ENCODE measurements at regions not wholly inside any gene's neighbourhood (a gene's known extent, or its start where the extent isn't known, plus 50 kb on each side); places are given as distances from the start of the nearest gene placed in this dataset.
A peak's percentile ranks its signal among the peaks of the same experiment; 100 is the strongest.

GRCh38 chrX:14125462-14125861 lies 95.8 kb upstream of the GEMIN8 start:
- H2AFZ ChIP-seq (replicated peaks), result no peak overlapping the region
- H3K4me3 ChIP-seq, result no peak overlapping the region
- TF ChIP-seq, protein P1, sequence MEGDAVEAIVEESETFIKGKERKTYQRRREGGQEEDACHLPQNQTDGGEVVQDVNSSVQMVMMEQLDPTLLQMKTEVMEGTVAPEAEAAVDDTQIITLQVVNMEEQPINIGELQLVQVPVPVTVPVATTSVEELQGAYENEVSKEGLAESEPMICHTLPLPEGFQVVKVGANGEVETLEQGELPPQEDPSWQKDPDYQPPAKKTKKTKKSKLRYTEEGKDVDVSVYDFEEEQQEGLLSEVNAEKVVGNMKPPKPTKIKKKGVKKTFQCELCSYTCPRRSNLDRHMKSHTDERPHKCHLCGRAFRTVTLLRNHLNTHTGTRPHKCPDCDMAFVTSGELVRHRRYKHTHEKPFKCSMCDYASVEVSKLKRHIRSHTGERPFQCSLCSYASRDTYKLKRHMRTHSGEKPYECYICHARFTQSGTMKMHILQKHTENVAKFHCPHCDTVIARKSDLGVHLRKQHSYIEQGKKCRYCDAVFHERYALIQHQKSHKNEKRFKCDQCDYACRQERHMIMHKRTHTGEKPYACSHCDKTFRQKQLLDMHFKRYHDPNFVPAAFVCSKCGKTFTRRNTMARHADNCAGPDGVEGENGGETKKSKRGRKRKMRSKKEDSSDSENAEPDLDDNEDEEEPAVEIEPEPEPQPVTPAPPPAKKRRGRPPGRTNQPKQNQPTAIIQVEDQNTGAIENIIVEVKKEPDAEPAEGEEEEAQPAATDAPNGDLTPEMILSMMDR (IDR thresholded peaks at IDR 0.05), result no peak
- TF ChIP-seq EZH2phosphoT487 (IDR thresholded peaks at IDR 0.05), result no peak
- no peak for TF ChIP-seq EZH2 (IDR thresholded peaks at IDR 0.05)
- no peaks in the 10 kb centered on the region for H3K4me1 ChIP-seq
- Mint-ChIP-seq H3K9me3 (no peaks in the 10 kb centered on the region), H3K27me3 (ENCODE audit: insufficient read depth, low read depth) (no peaks in the 10 kb centered on the region), H3K4me1 (no peaks in the 10 kb centered on the region), H3K36me3 (no peaks in the 10 kb centered on the region), H3K27ac (no peak overlapping the region), H3K4me3 (no peak overlapping the region)
- no peaks in the 10 kb centered on the region for H3K36me3 ChIP-seq
- H3K9ac ChIP-seq, result no peak overlapping the region
- H3K79me2 ChIP-seq (ENCODE audit: low read depth), result no peaks in the 10 kb centered on the region
- H4K20me1 ChIP-seq (ENCODE audit: low read depth), result no peaks in the 10 kb centered on the region
- DNase-seq (ENCODE audit: low spot score), result no peak
- H3K27ac ChIP-seq, result no peak overlapping the region
- no peak overlapping the region for H3K4me2 ChIP-seq
- H3K9me3 ChIP-seq (ENCODE audit: low read depth), result peaks cover 4% of the 10 kb centered on the region
- H3F3A ChIP-seq (ENCODE audit: low read depth), result no peaks in the 10 kb centered on the region
- no peaks in the 10 kb centered on the region for H3K27me3 ChIP-seq

DNA sequence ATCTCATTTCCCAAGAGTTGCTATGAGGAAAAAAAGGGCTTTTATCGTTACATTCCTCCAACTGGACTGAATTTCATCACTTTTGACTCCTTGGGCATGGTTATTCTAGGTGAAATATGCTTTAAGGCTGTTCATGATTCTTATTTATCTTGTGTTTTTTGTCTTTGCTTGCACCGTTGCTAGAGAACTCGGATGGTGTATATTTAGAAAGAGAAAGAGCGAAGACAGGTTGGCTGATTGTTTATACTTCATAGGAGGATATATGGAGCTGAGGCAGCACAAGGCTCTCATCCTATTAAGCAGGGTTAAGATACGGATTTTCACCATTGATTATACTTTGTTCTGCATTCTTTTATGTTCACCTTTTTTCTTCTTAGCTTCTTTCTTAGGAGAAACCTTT lies 94.9 kb upstream of the GEMIN8 start:
- TF ChIP-seq EZH2 (IDR thresholded peaks at IDR 0.05) (no peak), EZH2phosphoT487 (IDR thresholded peaks at IDR 0.05) (no peak)
- TF ChIP-seq, protein P1 (IDR thresholded peaks at IDR 0.05), result no peak
- Histone ChIP-seq H3K79me2 (ENCODE audit: low read depth) (no peaks in the 10 kb centered on the region), H3K4me3 (no peak overlapping the region), H3K4me1 (no peaks in the 10 kb centered on the region), H3K9me3 (ENCODE audit: low read depth) (peaks cover 4% of the 10 kb centered on the region), H4K20me1 (ENCODE audit: low read depth) (no peaks in the 10 kb centered on the region), H2AFZ (replicated peaks) (no peak overlapping the region), H3F3A (ENCODE audit: low read depth) (no peaks in the 10 kb centered on the region), H3K36me3 (no peaks in the 10 kb centered on the region), H3K9ac (no peak overlapping the region), H3K27me3 (no peaks in the 10 kb centered on the region), H3K27ac (no peak overlapping the region), H3K4me2 (no peak overlapping the region)
- Mint-ChIP-seq H3K4me1 (no peaks in the 10 kb centered on the region), H3K27me3 (ENCODE audit: insufficient read depth, low read depth) (no peaks in the 10 kb centered on the region), H3K27ac (no peak overlapping the region), H3K4me3 (no peak overlapping the region), H3K36me3 (no peaks in the 10 kb centered on the region), H3K9me3 (no peaks in the 10 kb centered on the region)
- DNase-seq (ENCODE audit: low spot score), result no peak

GRCh38 chrX:14095702-14096101 lies 66.0 kb upstream of the GEMIN8 start:
- H3K27me3 ChIP-seq, result no peaks in the 10 kb centered on the region
- H3K36me3 Mint-ChIP-seq, result no peaks in the 10 kb centered on the region
- H3K36me3 ChIP-seq, result no peaks in the 10 kb centered on the region
- no peak for TF ChIP-seq EZH2phosphoT487 (IDR thresholded peaks at IDR 0.05)
- TF ChIP-seq, protein P1 (IDR thresholded peaks at IDR 0.05), result peak; percentile 70
- no peaks in the 10 kb centered on the region for H3K4me1 ChIP-seq
- no peak overlapping the region for H2AFZ ChIP-seq (replicated peaks)
- H4K20me1 ChIP-seq (ENCODE audit: low read depth), result no peaks in the 10 kb centered on the region
- H3K79me2 ChIP-seq (ENCODE audit: low read depth), result no peaks in the 10 kb centered on the region
- no peaks in the 10 kb centered on the region for H3K27me3 Mint-ChIP-seq (ENCODE audit: insufficient read depth, low read depth)
- no peak overlapping the region for H3K4me3 Mint-ChIP-seq
- no peak overlapping the region for H3K27ac ChIP-seq
- H3K9ac ChIP-seq, result no peak overlapping the region
- no peaks in the 10 kb centered on the region for H3K4me1 Mint-ChIP-seq
- DNase-seq (ENCODE audit: low spot score), result peak; percentile 74
- no peak overlapping the region for H3K4me3 ChIP-seq
- no peaks in the 10 kb centered on the region for H3F3A ChIP-seq (ENCODE audit: low read depth)
- H3K9me3 Mint-ChIP-seq, result peaks cover 2% of the 10 kb centered on the region
- H3K27ac Mint-ChIP-seq, result no peak overlapping the region
- no peaks in the 10 kb centered on the region for H3K9me3 ChIP-seq (ENCODE audit: low read depth)
- H3K4me2 ChIP-seq, result no peak overlapping the region

DNA sequence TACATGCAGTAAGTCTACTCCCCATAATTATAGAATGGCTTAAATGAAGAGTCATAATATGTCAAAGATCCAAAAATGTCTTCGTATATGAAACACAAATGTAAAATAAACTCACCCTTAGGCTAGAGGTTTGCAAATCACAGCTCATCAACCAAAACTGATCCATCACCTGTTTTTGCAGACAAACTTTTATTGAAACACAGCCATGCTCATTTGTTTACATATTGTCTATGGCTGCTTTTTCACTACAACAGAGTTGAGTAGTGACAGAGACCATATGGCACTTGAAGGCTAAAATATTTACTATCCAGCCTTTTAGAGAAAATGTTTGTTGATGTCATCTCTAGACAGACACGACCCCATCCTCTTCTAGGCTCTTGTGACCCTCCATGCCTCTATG lies 64.5 kb upstream of the GEMIN8 start:
- Mint-ChIP-seq H3K4me1 (no peaks in the 10 kb centered on the region), H3K27me3 (ENCODE audit: insufficient read depth, low read depth) (no peaks in the 10 kb centered on the region), H3K4me3 (no peak overlapping the region), H3K36me3 (no peaks in the 10 kb centered on the region), H3K9me3 (peaks cover 2% of the 10 kb centered on the region), H3K27ac (no peak overlapping the region)
- H3K36me3 ChIP-seq, result no peaks in the 10 kb centered on the region
- no peak overlapping the region for H3K27ac ChIP-seq
- H3K4me2 ChIP-seq, result no peak overlapping the region
- H3K9me3 ChIP-seq (ENCODE audit: low read depth), result no peaks in the 10 kb centered on the region
- no peaks in the 10 kb centered on the region for H3K79me2 ChIP-seq (ENCODE audit: low read depth)
- H3F3A ChIP-seq (ENCODE audit: low read depth), result no peaks in the 10 kb centered on the region
- DNase-seq (ENCODE audit: low spot score), result no peak
- H2AFZ ChIP-seq (replicated peaks), result no peak overlapping the region
- H3K4me1 ChIP-seq, result no peaks in the 10 kb centered on the region
- TF ChIP-seq, protein P1 (IDR thresholded peaks at IDR 0.05), result no peak
- no peak for TF ChIP-seq EZH2 (IDR thresholded peaks at IDR 0.05)
- no peak for TF ChIP-seq EZH2phosphoT487 (IDR thresholded peaks at IDR 0.05)
- H3K4me3 ChIP-seq, result no peak overlapping the region
- no peaks in the 10 kb centered on the region for H4K20me1 ChIP-seq (ENCODE audit: low read depth)
- no peaks in the 10 kb centered on the region for H3K27me3 ChIP-seq
- H3K9ac ChIP-seq, result no peak overlapping the region
